Stimulated activated memory B cell treated with anti-CD40 and anti-IgM and Interleukin-4, amounts not matched to agents 10 μg/mL and 1 μg/mL and 100 μg/mL, for 72 hours (primary cell): ENCODE measurements at regions not wholly inside any gene's neighbourhood (a gene's known extent, or its start where the extent isn't known, plus 50 kb on each side); places are given as distances from the start of the nearest gene placed in this dataset.

Experiments
- ATAC-seq: fragments of 150-1000 bp; cut with Tn5 transposase; 2 replicates; pipeline ENCODE4 v1.10.0; 2021
- H3K27ac Mint-ChIP-seq: one replicate; pipeline ENCODE4 v1.8.0; 2022; ENCODE audit warnings: mild to moderate bottlenecking, mixed read lengths
- H3K27me3 Mint-ChIP-seq: one replicate; pipeline ENCODE4 v1.8.0; 2022; ENCODE audit warnings: mixed read lengths
- H3K36me3 Mint-ChIP-seq: one replicate; pipeline ENCODE4 v1.8.0; 2022; ENCODE audit warnings: mixed read lengths
- H3K4me1 Mint-ChIP-seq: one replicate; pipeline ENCODE4 v1.8.0; 2022; ENCODE audit warnings: mixed read lengths
- H3K4me3 Mint-ChIP-seq: one replicate; pipeline ENCODE4 v1.8.0; 2022; ENCODE audit warnings: mild to moderate bottlenecking, moderate library complexity, mixed read lengths
- H3K9me3 Mint-ChIP-seq: one replicate; pipeline ENCODE4 v1.8.0; 2022; ENCODE audit warnings: mixed read lengths

- H3K4me1 Mint-ChIP-seq: no peaks in the 10 kb centered on the region
- ATAC-seq: no peak
- H3K27me3 Mint-ChIP-seq: no peaks in the 10 kb centered on the region
- H3K9me3 Mint-ChIP-seq: no peaks in the 10 kb centered on the region
- no peak overlapping the region for H3K27ac Mint-ChIP-seq
- H3K4me3 Mint-ChIP-seq: no peak overlapping the region
- no peaks in the 10 kb centered on the region for H3K36me3 Mint-ChIP-seq
These were observed 250.9 kb upstream of the CITED2 start for GRCh38 chr6:139625081-139625939.

- Mint-ChIP-seq H3K4me3 (no peak overlapping the region), H3K36me3 (no peaks in the 10 kb centered on the region), H3K9me3 (no peaks in the 10 kb centered on the region), H3K4me1 (no peaks in the 10 kb centered on the region), H3K27ac (no peak overlapping the region), H3K27me3 (no peaks in the 10 kb centered on the region)
- ATAC-seq: no peak
These were observed 248.9 kb upstream of the CITED2 start for GRCh38 chr6:139623372-139623771.

DNA sequence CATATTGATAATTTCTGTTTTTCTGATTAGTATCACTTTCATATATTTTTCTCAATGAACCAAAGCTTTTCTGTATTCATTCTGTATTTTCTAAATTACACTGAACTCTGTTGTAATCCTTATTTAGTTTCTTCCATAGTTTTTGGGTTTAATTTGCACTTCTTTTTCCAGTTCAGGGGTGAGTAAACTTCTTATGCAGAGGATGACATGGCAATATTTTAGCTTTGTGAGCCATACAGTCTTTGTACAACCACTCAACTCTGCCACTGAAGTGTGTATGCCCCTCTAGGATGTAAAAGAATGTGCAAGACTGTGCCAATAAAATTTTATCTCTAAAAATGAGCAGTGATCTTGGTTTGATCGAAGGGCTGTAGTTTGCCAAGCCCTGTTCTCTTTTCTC, 239.0 kb upstream of the CITED2 start:
- Mint-ChIP-seq H3K9me3 (no peaks in the 10 kb centered on the region), H3K27ac (no peak overlapping the region), H3K27me3 (no peaks in the 10 kb centered on the region), H3K4me3 (no peak overlapping the region), H3K36me3 (no peaks in the 10 kb centered on the region), H3K4me1 (no peaks in the 10 kb centered on the region)
- ATAC-seq: no peak

- H3K27me3 Mint-ChIP-seq: no peaks in the 10 kb centered on the region
- no peak overlapping the region for H3K27ac Mint-ChIP-seq
- H3K4me1 Mint-ChIP-seq: no peaks in the 10 kb centered on the region
- no peak overlapping the region for H3K4me3 Mint-ChIP-seq
- H3K36me3 Mint-ChIP-seq: no peaks in the 10 kb centered on the region
- H3K9me3 Mint-ChIP-seq: no peaks in the 10 kb centered on the region
- ATAC-seq: no peak
These were observed 237.7 kb upstream of the CITED2 start for GRCh38 chr6:139612135-139612465.

DNA sequence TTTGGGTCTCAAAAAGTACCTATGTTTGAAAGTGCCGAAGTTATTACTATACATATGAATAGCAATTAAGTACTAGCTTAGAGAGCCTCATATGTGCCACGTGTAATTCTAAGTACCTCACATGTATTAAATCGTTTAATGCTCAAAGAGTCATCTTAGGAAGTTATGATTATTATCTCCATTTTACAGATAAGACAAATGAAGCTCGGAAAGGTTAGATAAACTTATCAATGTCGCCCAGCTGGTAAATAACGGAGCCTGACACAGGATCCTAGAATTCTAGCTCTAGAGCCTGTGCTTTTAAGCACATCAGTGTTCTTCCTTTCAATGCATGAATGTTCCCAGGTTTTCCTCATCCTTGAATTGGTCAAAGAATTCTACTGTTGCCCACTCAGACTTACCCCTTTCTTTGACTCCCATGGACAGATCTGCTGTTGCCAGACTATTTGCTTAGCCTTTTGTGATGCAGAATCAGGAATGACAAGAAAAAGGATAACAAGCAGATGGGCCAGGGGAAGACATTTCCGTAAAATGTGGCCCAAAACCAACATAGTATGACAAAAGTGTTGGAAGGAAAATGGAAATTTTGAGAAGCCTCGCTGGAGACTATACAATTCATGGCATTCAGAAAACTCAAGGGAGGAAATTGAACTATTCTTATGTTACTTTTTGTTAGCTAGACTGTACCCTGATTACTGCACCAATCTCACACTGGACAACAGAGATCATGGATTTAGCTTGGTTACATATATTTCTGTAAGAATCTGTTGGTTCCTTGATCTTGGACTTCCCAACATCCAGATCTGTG, 237.1 kb upstream of the CITED2 start:
- H3K27me3 Mint-ChIP-seq: no peaks in the 10 kb centered on the region
- H3K4me1 Mint-ChIP-seq: no peaks in the 10 kb centered on the region
- no peaks in the 10 kb centered on the region for H3K9me3 Mint-ChIP-seq
- no peaks in the 10 kb centered on the region for H3K36me3 Mint-ChIP-seq
- no peak overlapping the region for H3K27ac Mint-ChIP-seq
- no peak for ATAC-seq
- H3K4me3 Mint-ChIP-seq: no peak overlapping the region

DNA sequence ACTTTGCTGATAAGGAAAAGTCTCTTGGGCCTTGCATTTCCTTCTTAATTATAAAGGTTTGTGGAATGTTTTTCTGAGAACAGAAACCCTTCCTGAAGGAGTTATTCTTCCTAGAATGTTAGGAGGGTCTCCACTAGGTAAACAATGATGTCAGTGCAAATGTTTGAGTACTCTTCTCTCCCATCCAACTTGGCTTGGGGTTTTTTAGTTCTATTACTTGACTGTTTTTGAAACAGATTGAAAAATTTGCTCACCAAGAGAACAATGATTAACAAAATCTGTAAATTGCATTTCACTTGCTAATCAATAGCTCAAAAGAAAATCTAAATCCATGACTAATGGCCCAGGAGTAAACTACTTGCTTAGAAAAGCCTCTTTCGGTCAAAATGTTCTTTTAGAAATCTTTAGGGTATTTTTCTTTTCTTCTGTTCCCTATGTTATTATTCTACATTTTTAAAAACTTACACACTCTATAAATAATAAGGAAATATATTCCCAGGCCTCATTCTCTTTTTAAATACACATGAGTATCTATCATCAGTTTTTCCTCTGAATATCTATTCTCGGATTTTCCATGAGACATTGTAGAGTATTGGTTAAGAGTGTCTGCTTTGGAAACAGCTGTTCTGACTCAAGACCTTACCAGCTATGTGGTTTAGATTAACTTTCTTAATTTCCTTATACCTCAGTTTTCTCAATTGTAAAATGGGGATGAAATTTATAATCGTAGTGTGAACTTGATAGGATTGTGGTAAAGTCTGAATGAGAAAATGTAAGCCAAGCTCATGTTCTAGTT, 234.2 kb upstream of the CITED2 start:
- Mint-ChIP-seq H3K4me3 (no peak overlapping the region), H3K9me3 (peaks cover 3% of the 10 kb centered on the region)

GRCh38 chr6:139605350-139605749, 230.9 kb upstream of the CITED2 start:
- Mint-ChIP-seq H3K27ac (no peak overlapping the region), H3K36me3 (peaks cover 4% of the 10 kb centered on the region), H3K4me1 (no peaks in the 10 kb centered on the region), H3K9me3 (peaks cover 3% of the 10 kb centered on the region), H3K4me3 (no peak overlapping the region), H3K27me3 (no peaks in the 10 kb centered on the region)
- ATAC-seq: no peak

More for the DNA sequence above, 234.2 kb upstream of the CITED2 start:
- ATAC-seq: no peak
- Mint-ChIP-seq H3K27me3 (no peaks in the 10 kb centered on the region), H3K36me3 (no peaks in the 10 kb centered on the region), H3K4me1 (no peaks in the 10 kb centered on the region), H3K27ac (no peak overlapping the region)

DNA sequence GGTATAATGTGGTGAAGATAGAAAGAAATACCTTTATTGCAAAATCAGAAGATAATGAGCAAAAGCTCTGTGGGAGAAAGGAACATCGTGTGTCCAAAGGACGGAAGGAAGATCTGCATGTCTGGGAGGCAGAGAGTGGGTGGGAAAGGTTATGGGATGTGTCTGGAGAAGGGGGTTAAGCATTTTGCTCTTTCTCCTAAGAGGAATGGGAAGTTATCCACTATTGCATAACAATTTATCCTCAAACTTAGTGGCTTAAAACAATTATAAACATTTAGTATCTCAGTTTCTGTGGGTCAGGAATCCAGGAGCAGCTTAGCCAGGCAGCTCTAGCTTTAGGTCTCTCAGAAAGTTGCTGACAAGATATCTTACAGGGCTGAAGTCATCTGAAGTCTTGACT, 229.1 kb upstream of the CITED2 start:
- Mint-ChIP-seq H3K4me3 (no peak overlapping the region), H3K4me1 (no peaks in the 10 kb centered on the region), H3K27me3 (no peaks in the 10 kb centered on the region), H3K36me3 (peaks cover 4% of the 10 kb centered on the region), H3K9me3 (peaks cover 3% of the 10 kb centered on the region), H3K27ac (no peak overlapping the region)
- ATAC-seq: no peak

DNA sequence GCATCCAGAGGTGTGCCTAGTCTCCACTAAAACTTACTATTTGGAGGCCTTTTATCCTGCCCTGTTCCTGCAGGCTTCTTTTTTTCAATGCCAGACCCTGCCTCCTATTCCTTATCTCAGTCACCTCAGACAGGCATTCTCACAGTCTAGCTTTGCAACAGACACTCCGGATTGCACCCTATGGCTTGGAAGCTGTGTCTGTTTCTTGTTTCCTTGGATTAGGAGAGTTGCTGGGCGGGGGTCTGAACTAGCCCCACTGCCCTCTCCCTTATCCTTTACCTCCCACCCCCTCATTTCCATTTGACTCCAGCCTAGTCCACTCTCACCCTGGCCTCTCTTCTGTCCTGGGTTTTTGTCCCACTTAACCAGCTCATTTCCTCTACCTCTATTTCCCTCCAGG, 228.1 kb upstream of the CITED2 start:
- H3K36me3 Mint-ChIP-seq: peaks cover 4% of the 10 kb centered on the region
- H3K27me3 Mint-ChIP-seq: no peaks in the 10 kb centered on the region

DNA sequence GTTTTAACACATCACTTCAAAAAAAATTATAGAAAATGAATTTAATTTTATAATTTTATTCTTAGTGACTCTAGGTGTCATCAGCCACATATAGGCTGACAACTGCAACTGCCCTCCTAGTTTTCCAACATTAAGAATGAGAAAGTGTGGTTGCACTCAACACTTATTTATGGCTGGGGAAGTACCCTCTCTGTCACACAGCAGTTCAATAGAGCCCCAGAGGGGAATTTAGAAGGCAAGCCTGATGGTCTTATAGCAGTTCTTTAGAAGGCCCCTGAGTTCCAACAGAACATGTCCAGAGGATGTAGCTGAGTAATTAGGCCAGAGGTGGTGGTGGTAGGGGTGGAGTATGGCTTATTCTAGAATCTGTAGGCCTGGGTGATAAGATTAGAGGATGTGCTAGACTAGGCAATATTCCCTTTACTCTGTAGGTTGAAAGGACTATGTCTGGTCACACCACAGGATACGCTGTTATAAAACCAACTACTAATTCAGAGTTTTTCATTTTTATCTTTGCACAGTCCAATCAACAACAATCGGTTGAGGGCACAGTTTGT, 226.5 kb upstream of the CITED2 start:
- Mint-ChIP-seq H3K27ac (peak overlapping the region; percentile 58), H3K9me3 (peaks cover 3% of the 10 kb centered on the region), H3K36me3 (peaks cover 4% of the 10 kb centered on the region), H3K4me1 (no peaks in the 10 kb centered on the region), H3K27me3 (no peaks in the 10 kb centered on the region), H3K4me3 (no peak overlapping the region)
- peak; percentile 95 for ATAC-seq

More for the DNA sequence above, 228.1 kb upstream of the CITED2 start:
- Mint-ChIP-seq H3K4me3 (no peak overlapping the region), H3K4me1 (no peaks in the 10 kb centered on the region), H3K27ac (no peak overlapping the region), H3K9me3 (peaks cover 3% of the 10 kb centered on the region)
- ATAC-seq: no peak

DNA sequence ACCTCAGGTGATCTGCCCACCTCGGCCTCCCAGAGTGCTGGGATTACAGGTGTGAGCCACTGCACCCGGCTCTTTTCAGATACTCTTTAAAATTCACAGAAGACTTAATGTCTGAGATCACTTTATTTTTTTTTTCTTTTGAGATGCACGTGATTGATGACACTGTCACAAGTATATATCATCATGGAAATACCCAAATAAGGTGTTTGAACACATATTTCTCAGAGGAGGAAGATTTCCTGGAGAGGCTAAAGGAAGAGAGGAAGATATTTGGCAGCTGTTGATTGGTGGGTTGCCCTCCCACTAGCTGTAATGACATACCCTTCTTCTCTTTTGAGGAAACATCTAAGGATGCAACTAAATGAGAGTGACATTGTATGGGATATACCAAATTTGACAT, 225.9 kb upstream of the CITED2 start:
- ATAC-seq: no peak
- no peaks in the 10 kb centered on the region for H3K27me3 Mint-ChIP-seq
- H3K9me3 Mint-ChIP-seq: peaks cover 3% of the 10 kb centered on the region
- H3K36me3 Mint-ChIP-seq: peaks cover 4% of the 10 kb centered on the region
- H3K27ac Mint-ChIP-seq: peak overlapping the region; percentile 58
- no peak overlapping the region for H3K4me3 Mint-ChIP-seq
- H3K4me1 Mint-ChIP-seq: no peaks in the 10 kb centered on the region

DNA sequence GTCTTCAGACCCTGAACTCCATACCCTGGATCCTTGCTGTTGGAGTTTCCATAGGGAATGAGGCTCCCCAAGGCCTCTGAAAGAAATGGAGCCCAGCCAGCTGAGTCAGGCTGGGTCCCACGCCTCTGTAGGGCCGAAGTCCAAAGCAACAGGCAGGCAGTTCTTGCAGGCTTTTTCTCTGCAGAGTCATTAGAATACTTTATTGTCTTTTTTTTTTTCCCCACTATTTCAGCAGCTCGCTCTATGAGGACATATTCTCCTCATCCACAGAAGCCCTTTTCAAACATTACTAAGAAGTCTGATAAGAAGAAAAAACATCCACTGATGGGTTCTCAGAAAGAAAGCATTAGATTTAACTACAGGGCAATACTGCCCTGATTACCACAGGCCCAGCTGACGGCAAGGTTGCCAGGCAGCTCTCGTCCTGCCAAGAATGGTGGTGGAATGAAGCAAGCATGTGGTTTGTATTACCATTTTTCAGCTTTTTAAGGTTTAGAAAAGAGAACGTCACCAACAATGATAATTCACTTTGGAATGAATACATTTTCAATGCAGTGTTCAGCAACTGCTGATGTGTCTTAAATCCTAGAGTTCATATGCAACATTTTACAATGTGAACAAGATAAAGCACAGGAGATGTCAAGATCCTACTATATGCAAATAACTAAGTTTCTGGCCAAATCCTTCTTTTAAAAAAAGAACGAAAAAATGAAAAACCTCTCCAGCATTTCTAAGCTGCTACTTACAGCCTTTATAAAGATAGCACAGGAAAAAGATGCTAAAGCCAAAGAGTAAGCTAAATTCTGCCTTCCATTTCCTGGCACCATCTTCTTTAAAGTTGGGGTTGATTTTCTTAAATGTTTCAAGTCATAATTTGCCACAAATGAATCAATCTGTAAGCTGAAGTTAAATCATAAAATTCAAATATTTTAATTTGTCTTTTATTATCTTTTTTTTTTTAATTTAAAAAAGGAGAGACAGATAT, 223.6 kb upstream of the CITED2 start:
- no peak overlapping the region for H3K27ac Mint-ChIP-seq
- H3K4me3 Mint-ChIP-seq: no peak overlapping the region
- H3K9me3 Mint-ChIP-seq: no peaks in the 10 kb centered on the region
- peaks cover under 1% of the 10 kb centered on the region for H3K36me3 Mint-ChIP-seq
- ATAC-seq: no peak
- no peaks in the 10 kb centered on the region for H3K27me3 Mint-ChIP-seq
- no peaks in the 10 kb centered on the region for H3K4me1 Mint-ChIP-seq

DNA sequence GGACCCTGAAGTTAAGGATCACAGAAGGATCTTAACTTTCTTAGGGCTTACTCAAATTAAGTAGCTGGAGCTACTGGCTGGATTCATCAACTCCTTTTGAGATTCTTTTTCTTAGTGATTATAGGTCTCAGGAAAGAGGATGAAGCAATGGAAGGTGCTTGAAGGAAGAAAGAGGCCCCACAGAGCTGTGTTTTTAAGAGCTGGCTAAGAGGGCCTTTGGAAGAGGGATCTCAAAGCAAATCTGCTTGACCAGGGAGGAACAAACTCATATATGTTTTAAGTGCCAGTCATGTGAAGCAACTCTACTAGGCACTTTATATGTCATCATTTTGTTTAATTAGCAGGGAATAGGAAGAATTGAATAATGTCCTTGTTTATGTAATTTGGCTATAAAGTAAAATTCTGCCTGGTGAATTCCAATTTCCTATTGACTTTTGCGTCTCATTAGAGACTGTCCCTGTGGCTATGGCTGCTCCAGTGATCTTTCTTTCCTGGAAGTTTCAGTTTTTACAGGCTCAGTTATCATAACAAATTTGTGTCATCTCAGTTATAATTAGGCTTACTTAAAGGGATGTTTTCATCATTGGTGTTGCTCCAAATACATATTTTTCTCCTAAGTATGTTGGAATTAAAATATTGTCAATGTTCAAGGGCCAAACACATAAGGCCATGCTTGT, 222.8 kb upstream of the CITED2 start:
- Mint-ChIP-seq H3K9me3 (no peaks in the 10 kb centered on the region), H3K27me3 (no peaks in the 10 kb centered on the region), H3K4me1 (no peaks in the 10 kb centered on the region), H3K27ac (no peak overlapping the region), H3K4me3 (no peak overlapping the region), H3K36me3 (no peaks in the 10 kb centered on the region)
- no peak for ATAC-seq

GRCh38 chr6:139595183-139595582, 220.7 kb upstream of the CITED2 start:
- Mint-ChIP-seq H3K27me3 (no peaks in the 10 kb centered on the region), H3K9me3 (no peaks in the 10 kb centered on the region), H3K4me1 (peaks cover 6% of the 10 kb centered on the region), H3K4me3 (no peak overlapping the region), H3K36me3 (no peaks in the 10 kb centered on the region), H3K27ac (peak overlapping the region; percentile 18)
- ATAC-seq: no peak
